H9 (cell line): ENCODE measurements at regions not wholly inside any gene's neighbourhood (a gene's known extent, or its start where the extent isn't known, plus 50 kb on each side); places are given as distances from the start of the nearest gene placed in this dataset.

Source experiments
- DNase-seq: peaks from one replicate; pipeline ENCODE4 v3.0.0-alpha.2; 2017
- H2AFZ ChIP-seq: one replicate; pipeline ENCODE4 v1.6.1; 2013; ENCODE audit warnings: mild to moderate bottlenecking, low read length, control low read depth, moderate library complexity
- H2AK5ac ChIP-seq: 2 replicates; pipeline ENCODE4 v1.6.1; 2013; ENCODE audit warnings: low read length, control low read depth, mixed read lengths; ENCODE audit not compliant: insufficient read length
- H2BK120ac ChIP-seq: one replicate; pipeline ENCODE4 v1.6.1; 2013; ENCODE audit warnings: low read depth, mild to moderate bottlenecking, low read length, control low read depth, inconsistent platforms; ENCODE audit not compliant: poor library complexity, severe bottlenecking
- H2BK12ac ChIP-seq: 2 replicates; pipeline ENCODE4 v1.6.1; 2013; ENCODE audit warnings: low read length, control low read depth, mixed read lengths, low read depth; ENCODE audit not compliant: insufficient read length
- H2BK15ac ChIP-seq: 2 replicates; pipeline ENCODE4 v1.6.1; 2013; ENCODE audit warnings: low read depth, low read length, control low read depth
- H2BK20ac ChIP-seq: one replicate; pipeline ENCODE4 v1.6.1; 2013; ENCODE audit warnings: low read depth, mild to moderate bottlenecking, low read length, control low read depth, inconsistent platforms; ENCODE audit not compliant: poor library complexity, severe bottlenecking
- H2BK5ac ChIP-seq: 2 replicates; pipeline ENCODE4 v1.6.1; 2013; ENCODE audit warnings: low read length, control low read depth, mixed read lengths; ENCODE audit not compliant: insufficient read length
- H3K14ac ChIP-seq: 2 replicates; pipeline ENCODE4 v1.6.1; 2013; ENCODE audit warnings: low read length, control low read depth; ENCODE audit not compliant: insufficient read depth
- H3K18ac ChIP-seq: 2 replicates; pipeline ENCODE4 v1.6.1; 2013; ENCODE audit warnings: low read depth, mild to moderate bottlenecking, mixed read lengths, low read length, control low read depth; ENCODE audit not compliant: insufficient read length
- H3K23ac ChIP-seq: 2 replicates; pipeline ENCODE4 v1.6.1; 2013; ENCODE audit warnings: low read length, control low read depth, mixed read lengths, low read depth; ENCODE audit not compliant: insufficient read length
- H3K23me2 ChIP-seq: 2 replicates; pipeline ENCODE4 v1.6.1; 2013; ENCODE audit warnings: low read depth, mild to moderate bottlenecking, mixed read lengths, low read length, control low read depth; ENCODE audit not compliant: insufficient read length, poor library complexity, severe bottlenecking
- H3K27ac ChIP-seq: 2 replicates; pipeline ENCODE4 v1.5.1; 2013; ENCODE audit warnings: low read length, control low read depth, mixed read lengths, low read depth; ENCODE audit not compliant: insufficient read length
- H3K27me3 ChIP-seq: 2 replicates; pipeline ENCODE4 v1.6.1; 2013; ENCODE audit warnings: low read length, control low read depth, inconsistent platforms; ENCODE audit not compliant: insufficient read depth
- H3K4ac ChIP-seq: 2 replicates; pipeline ENCODE4 v1.6.1; 2013; ENCODE audit warnings: low read depth, mild to moderate bottlenecking, control low read depth, inconsistent platforms, low read length, moderate library complexity
- H3K4me1 ChIP-seq: 2 replicates; pipeline ENCODE4 v1.6.1; 2013; ENCODE audit warnings: low read length, control low read depth, inconsistent platforms; ENCODE audit not compliant: insufficient read depth
- H3K4me2 ChIP-seq: 2 replicates; pipeline ENCODE4 v1.6.1; 2013; ENCODE audit warnings: low read length, control low read depth, mixed read lengths; ENCODE audit not compliant: insufficient read length, insufficient read depth
- H3K56ac ChIP-seq: 2 replicates; pipeline ENCODE4 v1.6.1; 2013; ENCODE audit warnings: low read depth, mild to moderate bottlenecking, mixed read lengths, low read length, control low read depth; ENCODE audit not compliant: insufficient read length
- H3K79me1 ChIP-seq: 2 replicates; pipeline ENCODE4 v1.6.1; 2013; ENCODE audit warnings: low read depth, mild to moderate bottlenecking, moderate library complexity, low read length, control low read depth, inconsistent platforms; ENCODE audit not compliant: insufficient read depth, poor library complexity, severe bottlenecking
- H3K79me2 ChIP-seq: 2 replicates; pipeline ENCODE4 v1.6.1; 2013; ENCODE audit warnings: low read length, control low read depth, inconsistent platforms; ENCODE audit not compliant: insufficient read depth
- H3K9ac ChIP-seq: 2 replicates; pipeline ENCODE4 v1.6.1; 2013; ENCODE audit warnings: low read length, control low read depth, mixed read lengths; ENCODE audit not compliant: insufficient read length; ENCODE audit errors: extremely low read depth
- H3K9me3 ChIP-seq: one replicate; pipeline ENCODE4 v1.6.1; 2013; ENCODE audit warnings: low read depth, low read length, inconsistent platforms; ENCODE audit not compliant: control insufficient read depth
- H3T11ph ChIP-seq: one replicate; pipeline ENCODE4 v1.6.1; 2013; ENCODE audit warnings: mild to moderate bottlenecking, low read length, control low read depth, inconsistent platforms
- H4K20me1 ChIP-seq: one replicate; pipeline ENCODE4 v1.6.1; 2013; ENCODE audit not compliant: control insufficient read depth, insufficient read length, insufficient read depth
- H4K5ac ChIP-seq: 2 replicates; pipeline ENCODE4 v1.6.1; 2013; ENCODE audit warnings: low read depth, mild to moderate bottlenecking, mixed read lengths, low read length, control low read depth; ENCODE audit not compliant: insufficient read length
- H4K8ac ChIP-seq: replicated peaks from 2 replicates; pipeline ENCODE4 v1.6.1; 2013; ENCODE audit warnings: low read length, control low read depth, mixed read lengths, low read depth; ENCODE audit not compliant: insufficient read length
- H4K91ac ChIP-seq: 2 replicates; pipeline ENCODE4 v1.6.1; 2013; ENCODE audit warnings: low read depth, mild to moderate bottlenecking, moderate library complexity, mixed read lengths, low read length, control low read depth; ENCODE audit not compliant: insufficient read length
- H3K27ac Mint-ChIP-seq, 3 experiments: 2 replicates in 2 of 3; 3 replicates in 1 of 3; pipeline ENCODE4 v1.8.0; 2020 to 2021; ENCODE audit warnings: mixed read lengths in 3 of 3, mild to moderate bottlenecking in 1 of 3, moderate library complexity in 1 of 3
- H3K27me3 Mint-ChIP-seq: 2 replicates; pipeline ENCODE4 v1.8.0; 2021; ENCODE audit warnings: low read depth, mild to moderate bottlenecking, moderate library complexity, mixed read lengths
- H3K36me3 Mint-ChIP-seq, 3 experiments: 2 replicates in 2 of 3; 3 replicates in 1 of 3; pipeline ENCODE4 v1.8.0; 2020 to 2021; ENCODE audit warnings: low read depth in 3 of 3, mixed read lengths in 3 of 3; ENCODE audit not compliant: insufficient read depth in 1 of 3
- H3K4me1 Mint-ChIP-seq, 2 experiments: 2 replicates each; pipeline ENCODE4 v1.8.0; 2020; ENCODE audit warnings: mixed read lengths in 2 of 2
- H3K4me3 Mint-ChIP-seq, 2 experiments: 2 replicates in 1 of 2; 3 replicates in 1 of 2; pipeline ENCODE4 v1.8.0; 2020 to 2021; ENCODE audit warnings: mild to moderate bottlenecking in 2 of 2, mixed read lengths in 2 of 2, moderate library complexity in 1 of 2
- H3K9me3 Mint-ChIP-seq, 2 experiments: 2 replicates in 1 of 2; 3 replicates in 1 of 2; pipeline ENCODE4 v1.8.0; 2020; ENCODE audit warnings: mild to moderate bottlenecking in 2 of 2, mixed read lengths in 2 of 2, moderate library complexity in 1 of 2
- CTCF ChIP-seq: fragments of 200-600 bp; sonication (generic); conservative IDR thresholded peaks from 3 replicates; pipeline ENCODE4 v1.8.0; 2021; ENCODE audit warnings: antibody characterized with exemption, mild to moderate bottlenecking
- WGBS: extraction: QIAGEN DNeasy Blood & Tissue Kit; methylation state at CpG from one replicate; pipeline ENCODE4 v1.1.7; 2013; ENCODE audit warnings: missing lambda C conversion rate, low lambda C conversion rate, mixed read lengths; ENCODE audit not compliant: insufficient read length; ENCODE audit errors: extremely low coverage; 5-methylcytosine and 5-hydroxymethylcytosine counted together

GRCh38 chr7:24422441-24423010, 138.5 kb downstream of the NPY start:
- Mint-ChIP-seq H3K4me1 (peaks cover 22 to 23% of the 10 kb centered on the region in 2 experiments), H3K9me3 (peaks cover 26 to 27% of the 10 kb centered on the region in 2 experiments)
- no peak for DNase-seq

More at GRCh38 chr7:24422441-24423010, 138.5 kb downstream of the NPY start:
- no peak overlapping the region for H2AFZ ChIP-seq
- H3K27ac ChIP-seq: no peak overlapping the region
- H3K4me1 ChIP-seq: peaks cover 5% of the 10 kb centered on the region; the same call in 1 of the 2 replicates
- no CpG with 5 or more reads among the region's 4 CpGs for WGBS
- H4K20me1 ChIP-seq: no peaks in the 10 kb centered on the region
- no peak overlapping the region for H2BK20ac ChIP-seq
- peaks cover 13 to 20% (median 15%) of the 10 kb centered on the region in 3 experiments for H3K36me3 Mint-ChIP-seq
- H3K18ac ChIP-seq: no peak overlapping the region
- no peak overlapping the region for H2BK12ac ChIP-seq
- H2BK5ac ChIP-seq: no peak overlapping the region
- peaks cover 27% of the 10 kb centered on the region for H3K27me3 Mint-ChIP-seq
- no peak overlapping the region for H3K4ac ChIP-seq
- H3K9me3 ChIP-seq: peaks cover 14% of the 10 kb centered on the region
- H3K79me1 ChIP-seq: no peaks in the 10 kb centered on the region
- no peak overlapping the region for H3K14ac ChIP-seq
- no peak overlapping the region for H2BK15ac ChIP-seq
- no peak overlapping the region for H3K9ac ChIP-seq
- H3K4me3 Mint-ChIP-seq: no peak overlapping the region; a peak in 1 of 5 replicates
- H4K8ac ChIP-seq: no peak overlapping the region
- H2AK5ac ChIP-seq: no peak overlapping the region
- no peak overlapping the region for H3K56ac ChIP-seq
- TF ChIP-seq CTCF: no peak
- no peak overlapping the region for H2BK120ac ChIP-seq
- no peak overlapping the region for H3K4me2 ChIP-seq
- H3K27ac Mint-ChIP-seq: no peak overlapping the region
- H4K91ac ChIP-seq: no peak overlapping the region
- H3K23ac ChIP-seq: no peak overlapping the region
- no peak overlapping the region for H3T11ph ChIP-seq
- H3K79me2 ChIP-seq: no peaks in the 10 kb centered on the region
- peaks cover 2% of the 10 kb centered on the region; the same call in 1 of the 2 replicates for H3K27me3 ChIP-seq
- no peak overlapping the region for H4K5ac ChIP-seq
- no peaks in the 10 kb centered on the region for H3K23me2 ChIP-seq
